Peyer's patch (tissue), 4 donors: ENCODE measurements at regions not wholly inside any gene's neighbourhood (a gene's known extent, or its start where the extent isn't known, plus 50 kb on each side); places are given as distances from the start of the nearest gene placed in this dataset.
A peak's percentile ranks its signal among the peaks of the same experiment; 100 is the strongest.

Source experiments
- DNase-seq, 3 donors: peaks; one replicate each; pipeline ENCODE4 v3.0.0-alpha.2; 2017 to 2019
- H3K27ac ChIP-seq, 4 donors: fragments of 200-600 bp; sonication (generic); one replicate each; pipeline ENCODE4 v1.5.1; 2016 to 2019
- H3K27me3 ChIP-seq, 2 donors: fragments of 200-600 bp; sonication (generic); one replicate each; pipeline ENCODE4 v1.5.1; 2019
- H3K36me3 ChIP-seq, 3 donors: fragments of 200-600 bp; sonication (generic); one replicate each; pipeline ENCODE4 v1.5.1; 2016 to 2019
- H3K4me1 ChIP-seq, 4 donors: fragments of 200-600 bp; sonication (generic); one replicate each; pipeline ENCODE4 v1.5.1; 2016 to 2019
- H3K4me3 ChIP-seq, 4 donors: fragments of 200-600 bp; sonication (generic); 1 replicate in 3 of 4; 2 replicates in 1 of 4; pipeline ENCODE4 v1.5.1; 2016 to 2019; ENCODE audit warnings: mild to moderate bottlenecking in 1 of 4
- H3K9me3 ChIP-seq, 4 donors: fragments of 200-600 bp; sonication (generic); one replicate each; pipeline ENCODE4 v1.5.1; 2016 to 2019; ENCODE audit warnings: mild to moderate bottlenecking in 1 of 4
- CTCF ChIP-seq, 6 experiments: fragments of 450-650 bp in 4 of 6; fragments of 200-600 bp in 2 of 6; sonication (generic) in 1 of 6; IDR thresholded peaks; one replicate each; pipeline ENCODE4 v1.5.1; 2017 to 2019; ENCODE audit warnings: antibody characterized with exemption in 6 of 6, mild to moderate bottlenecking in 3 of 6, moderate library complexity in 1 of 6
- POLR2A ChIP-seq, 2 donors: fragments of 450-650 bp; IDR thresholded peaks; one replicate each; pipeline ENCODE4 v1.5.1; 2017; ENCODE audit warnings: antibody characterized with exemption in 2 of 2, mild to moderate bottlenecking in 2 of 2, moderate library complexity in 2 of 2

GRCh38 chr22:42322562-42322926, 52.1 kb upstream of the TCF20 start:
- Histone ChIP-seq H3K4me3 (no peak overlapping the region), H3K4me1 (peaks cover 0 to 17% (median under 1%) of the 10 kb centered on the region in 4 donors), H3K27ac (no peak overlapping the region), H3K36me3 (no peaks in the 10 kb centered on the region), H3K9me3 (no peaks in the 10 kb centered on the region), H3K27me3 (no peaks in the 10 kb centered on the region)
- no peak for TF ChIP-seq CTCF (IDR thresholded peaks at IDR 0.05)
- no peak for TF ChIP-seq POLR2A (IDR thresholded peaks at IDR 0.05)
- no peak for DNase-seq

- Histone ChIP-seq H3K27ac (no peak overlapping the region), H3K9me3 (no peaks in the 10 kb centered on the region), H3K27me3 (no peaks in the 10 kb centered on the region), H3K4me1 (peaks cover 0 to 22% (median 3%) of the 10 kb centered on the region in 4 donors), H3K36me3 (no peaks in the 10 kb centered on the region), H3K4me3 (no peak overlapping the region)
- no peak for DNase-seq
- TF ChIP-seq POLR2A (IDR thresholded peaks at IDR 0.05): no peak
- TF ChIP-seq CTCF (IDR thresholded peaks at IDR 0.05): no peak
Measured at GRCh38 chr22:42321908-42322561, 51.6 kb upstream of the TCF20 start.

GRCh38 chr22:42320443-42321416, 50.3 kb upstream of the TCF20 start:
- H3K9me3 ChIP-seq: no peaks in the 10 kb centered on the region
- H3K27ac ChIP-seq: peak overlapping the region in 2 of 4 donors; percentile 19 to 39
- DNase-seq: no peak
- H3K4me3 ChIP-seq: no peak overlapping the region
- H3K4me1 ChIP-seq: peaks cover 0 to 31% (median 4%) of the 10 kb centered on the region in 4 donors
- TF ChIP-seq POLR2A (IDR thresholded peaks at IDR 0.05) (no peak), CTCF (IDR thresholded peaks at IDR 0.05) (no peak)
- no peaks in the 10 kb centered on the region for H3K36me3 ChIP-seq
- no peaks in the 10 kb centered on the region for H3K27me3 ChIP-seq
